ENCODE measurements at regions not wholly inside any gene's neighbourhood (a gene's known extent, or its start where the extent isn't known, plus 50 kb on each side); places are given as distances from the start of the nearest gene placed in this dataset.

DNA sequence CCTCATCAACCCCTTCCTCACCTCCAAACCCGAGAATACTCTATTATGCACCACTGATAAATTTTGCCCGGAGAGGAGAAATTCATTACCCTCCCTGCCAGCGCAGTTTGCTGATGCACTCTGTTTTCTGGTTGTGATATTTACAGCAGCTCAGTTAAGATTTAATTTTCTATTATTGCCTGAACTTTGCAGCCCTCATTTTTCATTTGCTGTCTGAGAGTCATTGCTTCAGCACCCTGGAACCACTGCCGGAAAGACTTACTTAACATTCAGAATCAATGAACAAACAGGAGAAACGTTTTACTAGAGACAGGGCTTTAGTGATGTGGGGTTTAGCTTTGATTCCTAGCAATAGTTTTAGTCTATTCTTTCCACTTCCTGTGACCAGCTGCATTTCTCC is 56.7 kb upstream of the MAMDC2 start:
- H3K9ac ChIP-seq (ENCODE audit: extremely low read depth, low read length, poor library complexity, severe bottlenecking) = no peak overlapping the region
- H3K27me3 ChIP-seq (ENCODE audit: control insufficient read depth, insufficient read depth, low read length, poor library complexity, severe bottlenecking) = no peaks in the 10 kb centered on the region
- Mint-ChIP-seq H3K36me3 (ENCODE audit: low read depth) (no peaks in the 10 kb centered on the region), H3K4me3 (no peak overlapping the region), H3K9me3 (no peaks in the 10 kb centered on the region), H3K4me1 (peaks cover 14% of the 10 kb centered on the region), H3K27ac (no peak overlapping the region), H3K27me3 (ENCODE audit: insufficient read depth) (no peaks in the 10 kb centered on the region)
- no peaks in the 10 kb centered on the region for H3K9me3 ChIP-seq (ENCODE audit: control insufficient read depth, low read length)
- peaks cover 5% of the 10 kb centered on the region for H3K4me1 ChIP-seq (ENCODE audit: control insufficient read depth, insufficient read depth, low read length)
- 20 to 66% methylated on average over 2 to 5 of the region's 5 CpGs for WGBS, 2 experiments (ENCODE audit: insufficient coverage in 1 of 2, insufficient read length in 1 of 2)
- TF ChIP-seq, protein P1, sequence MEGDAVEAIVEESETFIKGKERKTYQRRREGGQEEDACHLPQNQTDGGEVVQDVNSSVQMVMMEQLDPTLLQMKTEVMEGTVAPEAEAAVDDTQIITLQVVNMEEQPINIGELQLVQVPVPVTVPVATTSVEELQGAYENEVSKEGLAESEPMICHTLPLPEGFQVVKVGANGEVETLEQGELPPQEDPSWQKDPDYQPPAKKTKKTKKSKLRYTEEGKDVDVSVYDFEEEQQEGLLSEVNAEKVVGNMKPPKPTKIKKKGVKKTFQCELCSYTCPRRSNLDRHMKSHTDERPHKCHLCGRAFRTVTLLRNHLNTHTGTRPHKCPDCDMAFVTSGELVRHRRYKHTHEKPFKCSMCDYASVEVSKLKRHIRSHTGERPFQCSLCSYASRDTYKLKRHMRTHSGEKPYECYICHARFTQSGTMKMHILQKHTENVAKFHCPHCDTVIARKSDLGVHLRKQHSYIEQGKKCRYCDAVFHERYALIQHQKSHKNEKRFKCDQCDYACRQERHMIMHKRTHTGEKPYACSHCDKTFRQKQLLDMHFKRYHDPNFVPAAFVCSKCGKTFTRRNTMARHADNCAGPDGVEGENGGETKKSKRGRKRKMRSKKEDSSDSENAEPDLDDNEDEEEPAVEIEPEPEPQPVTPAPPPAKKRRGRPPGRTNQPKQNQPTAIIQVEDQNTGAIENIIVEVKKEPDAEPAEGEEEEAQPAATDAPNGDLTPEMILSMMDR (conservative IDR thresholded peaks at IDR 0.05) = no peak
- H3K4me3 ChIP-seq (ENCODE audit: low read length) = no peak overlapping the region
- no peak overlapping the region for H3K27ac ChIP-seq (ENCODE audit: low read depth, low read length)
- DNase-seq = no peak
- no peaks in the 10 kb centered on the region for H3K36me3 ChIP-seq (ENCODE audit: control insufficient read depth, insufficient read depth, low read length)

DNA sequence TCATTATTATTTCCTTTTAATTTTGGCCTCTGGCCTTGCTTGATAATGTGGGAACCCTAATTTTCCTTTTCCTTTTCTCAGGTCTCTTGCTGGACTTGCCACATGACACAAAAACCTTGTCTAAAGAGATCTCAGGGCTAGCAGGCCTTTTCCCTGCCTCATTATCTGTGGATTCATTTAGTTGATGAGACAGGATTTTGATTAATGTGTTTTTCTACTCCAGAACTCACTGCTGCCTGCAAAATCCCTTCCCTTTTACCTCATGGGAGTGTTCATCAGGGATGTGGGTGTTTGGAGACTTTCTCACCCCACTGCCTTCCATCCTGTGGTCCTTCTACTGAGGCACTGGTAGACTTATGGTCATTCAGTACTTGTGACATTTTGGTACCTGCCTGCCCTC is 56.2 kb upstream of the MAMDC2 start:
- Histone ChIP-seq H3K4me3 (ENCODE audit: low read length) (no peak overlapping the region), H3K27me3 (ENCODE audit: control insufficient read depth, insufficient read depth, low read length, poor library complexity, severe bottlenecking) (no peaks in the 10 kb centered on the region), H3K4me1 (ENCODE audit: control insufficient read depth, insufficient read depth, low read length) (peaks cover 4% of the 10 kb centered on the region), H3K9me3 (ENCODE audit: control insufficient read depth, low read length) (no peaks in the 10 kb centered on the region), H3K27ac (ENCODE audit: low read depth, low read length) (no peak overlapping the region), H3K36me3 (ENCODE audit: control insufficient read depth, insufficient read depth, low read length) (no peaks in the 10 kb centered on the region), H3K9ac (ENCODE audit: extremely low read depth, low read length, poor library complexity, severe bottlenecking) (no peak overlapping the region)
- Mint-ChIP-seq H3K9me3 (no peaks in the 10 kb centered on the region), H3K4me3 (no peak overlapping the region), H3K4me1 (peaks cover 9% of the 10 kb centered on the region), H3K27ac (no peak overlapping the region), H3K36me3 (ENCODE audit: low read depth) (no peaks in the 10 kb centered on the region), H3K27me3 (ENCODE audit: insufficient read depth) (no peaks in the 10 kb centered on the region)
- DNase-seq = no peak
- TF ChIP-seq, protein P1 (conservative IDR thresholded peaks at IDR 0.05) = no peak

DNA sequence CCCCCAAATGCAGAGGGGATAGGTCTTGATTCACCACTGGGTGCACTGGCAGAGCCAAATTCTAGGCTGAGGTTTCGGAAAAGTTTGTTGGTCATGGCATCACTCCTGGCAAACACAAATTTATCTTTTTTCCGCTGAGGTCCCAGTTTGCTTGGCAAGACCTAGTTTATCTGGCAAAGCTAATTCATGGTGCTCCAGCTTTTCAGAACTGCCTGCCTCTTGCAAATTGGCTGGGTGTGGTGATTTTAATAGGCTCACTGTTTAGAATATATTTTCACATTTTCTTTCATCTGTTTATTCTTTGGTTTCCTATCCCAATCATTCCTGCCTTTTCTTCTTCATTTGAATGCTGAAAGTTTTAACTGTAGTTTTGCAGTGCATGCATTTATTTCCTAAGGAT is 50.5 kb upstream of the MAMDC2 start:
- 95 to 100% methylated on average over 1 to 2 of the region's 2 CpGs for WGBS, 2 experiments (ENCODE audit: insufficient coverage in 1 of 2, insufficient read length in 1 of 2)
- H3K27ac Mint-ChIP-seq = no peak overlapping the region
- DNase-seq = no peak
- no peaks in the 10 kb centered on the region for H3K36me3 ChIP-seq (ENCODE audit: control insufficient read depth, insufficient read depth, low read length)
- H3K4me3 ChIP-seq (ENCODE audit: low read length) = no peak overlapping the region
- no peak overlapping the region for H3K27ac ChIP-seq (ENCODE audit: low read depth, low read length)
- H3K36me3 Mint-ChIP-seq (ENCODE audit: low read depth) = no peaks in the 10 kb centered on the region
- no peak overlapping the region for H3K9ac ChIP-seq (ENCODE audit: extremely low read depth, low read length, poor library complexity, severe bottlenecking)
- TF ChIP-seq, protein P1 (conservative IDR thresholded peaks at IDR 0.05) = no peak
- H3K9me3 Mint-ChIP-seq = no peaks in the 10 kb centered on the region
- no peaks in the 10 kb centered on the region for H3K9me3 ChIP-seq (ENCODE audit: control insufficient read depth, low read length)
- H3K27me3 ChIP-seq (ENCODE audit: control insufficient read depth, insufficient read depth, low read length, poor library complexity, severe bottlenecking) = no peaks in the 10 kb centered on the region
- no peaks in the 10 kb centered on the region for H3K27me3 Mint-ChIP-seq (ENCODE audit: insufficient read depth)
- H3K4me1 Mint-ChIP-seq = no peaks in the 10 kb centered on the region
- no peaks in the 10 kb centered on the region for H3K4me1 ChIP-seq (ENCODE audit: control insufficient read depth, insufficient read depth, low read length)
- H3K4me3 Mint-ChIP-seq = no peak overlapping the region
